Kidney (tissue), 13 donors: ENCODE measurements at regions not wholly inside any gene's neighbourhood (a gene's known extent, or its start where the extent isn't known, plus 50 kb on each side); places are given as distances from the start of the nearest gene placed in this dataset.

Experiments used
- DNase-seq, 5 donors: peaks; one replicate each; pipeline ENCODE4 v3.0.0-alpha.2; 2013 to 2020
- FAIRE-seq: peaks from 2 replicates; lab custom pipeline; 2012; peaks lifted over from hg19 to GRCh38; lab: Jason Lieb, UNC
- H3K27ac ChIP-seq, 2 donors: one replicate each; pipeline ENCODE4 v1.7.0; 2013; ENCODE audit warnings: low read depth in 2 of 2, low read length in 2 of 2, inconsistent platforms in 1 of 2
- H3K27me3 ChIP-seq: one replicate; pipeline ENCODE4 v1.7.1; 2013; ENCODE audit warnings: low read length, inconsistent platforms; ENCODE audit not compliant: control insufficient read depth, insufficient read depth
- H3K36me3 ChIP-seq, 3 donors: one replicate each; pipeline versions ENCODE4 v1.7.0 to v1.7.1; 2013; ENCODE audit warnings: low read length in 3 of 3, control low read depth in 1 of 3, inconsistent platforms in 1 of 3; ENCODE audit not compliant: insufficient read depth in 3 of 3, control insufficient read depth in 2 of 3
- H3K4me1 ChIP-seq, 3 donors: one replicate each; pipeline versions ENCODE4 v1.7.0 to v1.7.1; 2013; ENCODE audit warnings: low read length in 3 of 3, inconsistent platforms in 1 of 3, low read depth in 1 of 3; ENCODE audit not compliant: control insufficient read depth in 2 of 3, insufficient read depth in 2 of 3
- H3K4me3 ChIP-seq, 3 donors: one replicate each; pipeline versions ENCODE4 v1.7.0 to v1.8.1; 2013; ENCODE audit warnings: low read length in 3 of 3, control low read depth in 1 of 3, inconsistent platforms in 1 of 3
- H3K9ac ChIP-seq, 3 donors: one replicate each; pipeline versions ENCODE4 v1.7.0 to v1.7.1; 2013; ENCODE audit warnings: low read length in 3 of 3, control low read depth in 1 of 3, inconsistent platforms in 1 of 3
- H3K9me3 ChIP-seq, 3 donors: one replicate each; pipeline versions ENCODE4 v1.7.0 to v1.7.1; 2013; ENCODE audit warnings: low read length in 3 of 3, control low read depth in 1 of 3, inconsistent platforms in 1 of 3; ENCODE audit not compliant: control insufficient read depth in 2 of 3, insufficient read depth in 1 of 3
- CTCF ChIP-seq: IDR thresholded peaks from 3 replicates; pipeline ENCODE4 v1.5.1; 2012; ENCODE audit warnings: mild to moderate bottlenecking, moderate library complexity, borderline replicate concordance; ENCODE audit not compliant: insufficient read depth; ENCODE audit errors: extremely low read depth
- intact Hi-C: fragments of 100-400 bp; cut with DNase I; formaldehyde crosslinking; loops from one replicate; pipeline ENCODE4 v1.11.1; 2022
- donor health status: control.
- donor health status: control.
- donor health status: control.
- donor health status: control.
- donor health status: control.
- donor health status: DM: yes; HTN: yes; CAD: no.
- donor health status: Normal renal cell carcinoma (clear cell type).

- TF ChIP-seq CTCF = no peak
- no peak for FAIRE-seq
- intact Hi-C loops = no loop called here
These were observed 250.3 kb upstream of the EPHA4 start for GRCh38 chr2:221822416-221822815.

GRCh38 chr2:221818616-221819320 is 246.7 kb upstream of the EPHA4 start:
- Histone ChIP-seq H3K4me3 (no peak overlapping the region), H3K27me3 (no peaks in the 10 kb centered on the region), H3K4me1 (no peaks in the 10 kb centered on the region), H3K36me3 (no peaks in the 10 kb centered on the region), H3K9ac (no peak overlapping the region), H3K27ac (no peak overlapping the region), H3K9me3 (no peaks in the 10 kb centered on the region)
- intact Hi-C loops = no loop called here
- TF ChIP-seq CTCF = no peak
- peak in 2 of 5 donors; percentile 48 to 56 for DNase-seq
- FAIRE-seq = no peak

More at GRCh38 chr2:221822416-221822815, 250.3 kb upstream of the EPHA4 start:
- no peaks in the 10 kb centered on the region for H3K36me3 ChIP-seq
- no peaks in the 10 kb centered on the region for H3K4me1 ChIP-seq
- peaks cover 0 to 3% (median 0%) of the 10 kb centered on the region in 3 donors for H3K9me3 ChIP-seq
- no peak for DNase-seq
- H3K9ac ChIP-seq = no peak overlapping the region
- no peaks in the 10 kb centered on the region for H3K27me3 ChIP-seq
- H3K27ac ChIP-seq = no peak overlapping the region
- no peak overlapping the region for H3K4me3 ChIP-seq

- H3K9ac ChIP-seq = no peak overlapping the region
- DNase-seq = no peak
- no peaks in the 10 kb centered on the region for H3K4me1 ChIP-seq
- no peaks in the 10 kb centered on the region for H3K27me3 ChIP-seq
- no peaks in the 10 kb centered on the region for H3K36me3 ChIP-seq
- H3K27ac ChIP-seq = no peak overlapping the region
- intact Hi-C loops = no loop called here
- H3K9me3 ChIP-seq = no peaks in the 10 kb centered on the region
- no peak overlapping the region for H3K4me3 ChIP-seq
- FAIRE-seq = no peak
- TF ChIP-seq CTCF = no peak
These were observed 245.8 kb upstream of the EPHA4 start for GRCh38 chr2:221817878-221818277.
